ENCODE measurements at regions not wholly inside any gene's neighbourhood (a gene's known extent, or its start where the extent isn't known, plus 50 kb on each side); places are given as distances from the start of the nearest gene placed in this dataset.

DNA sequence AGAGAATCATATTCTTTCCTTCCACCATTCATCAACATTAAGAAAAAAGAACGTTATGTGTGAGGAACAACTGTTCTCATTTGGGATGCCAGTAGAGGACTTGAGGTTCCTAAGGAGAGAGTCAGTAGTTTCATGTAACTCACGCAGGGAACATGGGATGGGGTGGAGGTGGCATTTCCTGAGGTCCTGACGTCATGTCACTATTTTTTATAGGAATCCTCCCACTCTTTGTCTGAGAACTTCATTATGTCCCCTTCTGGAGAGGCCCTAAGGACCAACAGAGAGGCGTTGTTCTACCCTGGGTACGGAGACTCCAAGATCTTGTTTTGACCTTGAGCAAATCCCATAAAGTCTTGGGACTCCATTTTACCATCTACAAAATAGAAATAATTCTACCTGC is 211.7 kb upstream of the SOX9 start:
- ATAC-seq: no peak
- Histone ChIP-seq H3K4me3 (ENCODE audit: low read depth in 2 of 2, low read length in 2 of 2) (no peak overlapping the region), H3K4me1 (ENCODE audit: control insufficient read depth, insufficient read depth, low read length) (no peaks in the 10 kb centered on the region), H3K27ac (ENCODE audit: low read length) (no peak overlapping the region), H3K9me3 (ENCODE audit: control insufficient read depth, insufficient read depth, low read depth, low read length) (no peaks in the 10 kb centered on the region), H3K27me3 (ENCODE audit: control insufficient read depth, insufficient read depth, low read length) (no peaks in the 10 kb centered on the region; the same call in 1 of the 2 replicates), H3K36me3 (ENCODE audit: control insufficient read depth, insufficient read depth, low read length) (no peaks in the 10 kb centered on the region)
- no TSS peak for BruUV-seq (replicated peaks)
- in situ Hi-C loops (cut with HindIII; ENCODE audit: low pct_unique_long_range_greater_than_20kb, low sequenced_read_pairs) (no loop called here), intact Hi-C loops (cut with micrococcal nuclease; ENCODE audit: unreplicated experiment) (no loop called here)
- POLR2A ChIA-PET: no interaction called here
- DNase-seq (ENCODE audit: low read depth, low spot score): no peak
- CTCF ChIA-PET: no interaction called here
- TF ChIP-seq, protein P1, sequence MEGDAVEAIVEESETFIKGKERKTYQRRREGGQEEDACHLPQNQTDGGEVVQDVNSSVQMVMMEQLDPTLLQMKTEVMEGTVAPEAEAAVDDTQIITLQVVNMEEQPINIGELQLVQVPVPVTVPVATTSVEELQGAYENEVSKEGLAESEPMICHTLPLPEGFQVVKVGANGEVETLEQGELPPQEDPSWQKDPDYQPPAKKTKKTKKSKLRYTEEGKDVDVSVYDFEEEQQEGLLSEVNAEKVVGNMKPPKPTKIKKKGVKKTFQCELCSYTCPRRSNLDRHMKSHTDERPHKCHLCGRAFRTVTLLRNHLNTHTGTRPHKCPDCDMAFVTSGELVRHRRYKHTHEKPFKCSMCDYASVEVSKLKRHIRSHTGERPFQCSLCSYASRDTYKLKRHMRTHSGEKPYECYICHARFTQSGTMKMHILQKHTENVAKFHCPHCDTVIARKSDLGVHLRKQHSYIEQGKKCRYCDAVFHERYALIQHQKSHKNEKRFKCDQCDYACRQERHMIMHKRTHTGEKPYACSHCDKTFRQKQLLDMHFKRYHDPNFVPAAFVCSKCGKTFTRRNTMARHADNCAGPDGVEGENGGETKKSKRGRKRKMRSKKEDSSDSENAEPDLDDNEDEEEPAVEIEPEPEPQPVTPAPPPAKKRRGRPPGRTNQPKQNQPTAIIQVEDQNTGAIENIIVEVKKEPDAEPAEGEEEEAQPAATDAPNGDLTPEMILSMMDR (IDR thresholded peaks at IDR 0.05): no peak
- no peak for TF ChIP-seq SIN3A (IDR thresholded peaks at IDR 0.05; ENCODE audit: borderline replicate concordance, insufficient read depth, low read depth, low read length)
- TF ChIP-seq TCF7L2 (IDR thresholded peaks at IDR 0.05; ENCODE audit: low read depth, low read length): no peak
- TF ChIP-seq POLR2AphosphoS5 (IDR thresholded peaks at IDR 0.05; ENCODE audit: low read depth, low read length): no peak
- TF ChIP-seq, protein P2, sequence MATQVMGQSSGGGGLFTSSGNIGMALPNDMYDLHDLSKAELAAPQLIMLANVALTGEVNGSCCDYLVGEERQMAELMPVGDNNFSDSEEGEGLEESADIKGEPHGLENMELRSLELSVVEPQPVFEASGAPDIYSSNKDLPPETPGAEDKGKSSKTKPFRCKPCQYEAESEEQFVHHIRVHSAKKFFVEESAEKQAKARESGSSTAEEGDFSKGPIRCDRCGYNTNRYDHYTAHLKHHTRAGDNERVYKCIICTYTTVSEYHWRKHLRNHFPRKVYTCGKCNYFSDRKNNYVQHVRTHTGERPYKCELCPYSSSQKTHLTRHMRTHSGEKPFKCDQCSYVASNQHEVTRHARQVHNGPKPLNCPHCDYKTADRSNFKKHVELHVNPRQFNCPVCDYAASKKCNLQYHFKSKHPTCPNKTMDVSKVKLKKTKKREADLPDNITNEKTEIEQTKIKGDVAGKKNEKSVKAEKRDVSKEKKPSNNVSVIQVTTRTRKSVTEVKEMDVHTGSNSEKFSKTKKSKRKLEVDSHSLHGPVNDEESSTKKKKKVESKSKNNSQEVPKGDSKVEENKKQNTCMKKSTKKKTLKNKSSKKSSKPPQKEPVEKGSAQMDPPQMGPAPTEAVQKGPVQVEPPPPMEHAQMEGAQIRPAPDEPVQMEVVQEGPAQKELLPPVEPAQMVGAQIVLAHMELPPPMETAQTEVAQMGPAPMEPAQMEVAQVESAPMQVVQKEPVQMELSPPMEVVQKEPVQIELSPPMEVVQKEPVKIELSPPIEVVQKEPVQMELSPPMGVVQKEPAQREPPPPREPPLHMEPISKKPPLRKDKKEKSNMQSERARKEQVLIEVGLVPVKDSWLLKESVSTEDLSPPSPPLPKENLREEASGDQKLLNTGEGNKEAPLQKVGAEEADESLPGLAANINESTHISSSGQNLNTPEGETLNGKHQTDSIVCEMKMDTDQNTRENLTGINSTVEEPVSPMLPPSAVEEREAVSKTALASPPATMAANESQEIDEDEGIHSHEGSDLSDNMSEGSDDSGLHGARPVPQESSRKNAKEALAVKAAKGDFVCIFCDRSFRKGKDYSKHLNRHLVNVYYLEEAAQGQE (IDR thresholded peaks at IDR 0.05; ENCODE audit: insufficient read depth in 1 of 2, low read depth in 2 of 2, low read length in 1 of 2): no peak

DNA sequence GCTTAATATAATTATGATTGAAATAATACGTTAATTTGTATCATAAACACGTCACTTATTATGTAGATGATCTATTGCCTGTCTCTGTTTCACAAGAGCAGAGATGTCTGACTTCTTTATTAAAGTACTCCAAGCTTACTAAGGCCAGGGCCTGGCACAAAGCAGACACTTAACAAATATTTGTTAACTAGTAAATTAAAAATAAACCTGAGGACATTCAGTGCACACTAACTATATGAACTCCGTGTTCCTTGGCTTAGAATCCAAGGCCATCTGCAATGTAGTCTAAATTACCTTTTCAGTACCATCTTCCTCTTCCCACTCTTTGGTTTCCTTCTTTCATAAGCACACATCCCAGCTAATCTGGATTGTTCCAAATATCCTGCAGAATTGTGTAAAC is 210.8 kb upstream of the SOX9 start:
- BruUV-seq (replicated peaks): no TSS peak
- Histone ChIP-seq H3K9me3 (ENCODE audit: control insufficient read depth, insufficient read depth, low read depth, low read length) (no peaks in the 10 kb centered on the region), H3K27ac (ENCODE audit: low read length) (no peak overlapping the region), H3K27me3 (ENCODE audit: control insufficient read depth, insufficient read depth, low read length) (no peaks in the 10 kb centered on the region; the same call in 1 of the 2 replicates), H3K4me3 (ENCODE audit: low read depth in 2 of 2, low read length in 2 of 2) (no peak overlapping the region), H3K36me3 (ENCODE audit: control insufficient read depth, insufficient read depth, low read length) (no peaks in the 10 kb centered on the region), H3K4me1 (ENCODE audit: control insufficient read depth, insufficient read depth, low read length) (no peaks in the 10 kb centered on the region)
- ATAC-seq: no peak
- in situ Hi-C loops (cut with HindIII; ENCODE audit: low pct_unique_long_range_greater_than_20kb, low sequenced_read_pairs): no loop called here
- ChIA-PET CTCF (no interaction called here), POLR2A (no interaction called here)
- TF ChIP-seq TCF7L2 (IDR thresholded peaks at IDR 0.05; ENCODE audit: low read depth, low read length) (no peak), SIN3A (IDR thresholded peaks at IDR 0.05; ENCODE audit: borderline replicate concordance, insufficient read depth, low read depth, low read length) (no peak), POLR2AphosphoS5 (IDR thresholded peaks at IDR 0.05; ENCODE audit: low read depth, low read length) (no peak)
- TF ChIP-seq, protein P2 (IDR thresholded peaks at IDR 0.05; ENCODE audit: insufficient read depth in 1 of 2, low read depth in 2 of 2, low read length in 1 of 2): no peak
- TF ChIP-seq, protein P1 (IDR thresholded peaks at IDR 0.05): no peak
- intact Hi-C loops (cut with micrococcal nuclease; ENCODE audit: unreplicated experiment): no loop called here
- no peak for DNase-seq (ENCODE audit: low read depth, low spot score)

Data from Panc1 (cell line).